ENCODE measurements at regions not wholly inside any gene's neighbourhood (a gene's known extent, or its start where the extent isn't known, plus 50 kb on each side); places are given as distances from the start of the nearest gene placed in this dataset.

DNA sequence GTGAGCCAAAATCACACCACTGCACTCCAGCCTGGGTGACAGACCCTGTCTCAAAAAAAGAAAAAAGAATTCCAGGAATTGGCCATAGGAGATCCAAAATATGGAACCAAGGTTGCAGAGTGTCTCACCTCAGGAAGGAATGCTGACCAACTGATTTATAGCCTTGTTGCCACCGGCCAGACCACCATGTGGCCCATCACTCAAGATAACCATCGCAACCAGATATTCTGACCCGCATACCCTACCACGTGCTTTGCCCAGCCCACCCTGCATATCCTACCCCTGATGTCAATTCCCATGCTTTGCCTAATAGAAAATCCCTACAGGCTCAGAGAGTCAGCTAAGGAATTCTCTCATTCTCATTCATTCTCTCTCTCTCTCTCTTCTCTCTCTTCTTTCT lies 95.1 kb upstream of the DOCK9 start:
- H3K27ac Mint-ChIP-seq: no peak overlapping the region
- TF ChIP-seq, protein P1, sequence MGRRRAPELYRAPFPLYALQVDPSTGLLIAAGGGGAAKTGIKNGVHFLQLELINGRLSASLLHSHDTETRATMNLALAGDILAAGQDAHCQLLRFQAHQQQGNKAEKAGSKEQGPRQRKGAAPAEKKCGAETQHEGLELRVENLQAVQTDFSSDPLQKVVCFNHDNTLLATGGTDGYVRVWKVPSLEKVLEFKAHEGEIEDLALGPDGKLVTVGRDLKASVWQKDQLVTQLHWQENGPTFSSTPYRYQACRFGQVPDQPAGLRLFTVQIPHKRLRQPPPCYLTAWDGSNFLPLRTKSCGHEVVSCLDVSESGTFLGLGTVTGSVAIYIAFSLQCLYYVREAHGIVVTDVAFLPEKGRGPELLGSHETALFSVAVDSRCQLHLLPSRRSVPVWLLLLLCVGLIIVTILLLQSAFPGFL (CRISPR knock-in tag; IDR thresholded peaks at IDR 0.05; ENCODE audit: borderline replicate concordance): no peak
- TF ChIP-seq GABPB1 (CRISPR knock-in tag; IDR thresholded peaks at IDR 0.05) (no peak), FOXP1 (CRISPR knock-in tag; IDR thresholded peaks at IDR 0.05; ENCODE audit: borderline replicate concordance) (no peak), TEAD4 (CRISPR knock-in tag; IDR thresholded peaks at IDR 0.05) (no peak), JUN (CRISPR knock-in tag; IDR thresholded peaks at IDR 0.05) (no peak), FOXK1 (CRISPR knock-in tag; IDR thresholded peaks at IDR 0.05) (no peak), FOXJ3 (CRISPR knock-in tag; IDR thresholded peaks at IDR 0.05; ENCODE audit: borderline replicate concordance) (no peak), JAZF1 (CRISPR knock-in tag; IDR thresholded peaks at IDR 0.05) (no peak), SOX15 (CRISPR knock-in tag; IDR thresholded peaks at IDR 0.05) (no peak), ZNF671 (CRISPR knock-in tag; IDR thresholded peaks at IDR 0.05) (no peak), CBFB (CRISPR knock-in tag; IDR thresholded peaks at IDR 0.05; ENCODE audit: low read depth) (no peak), HMGA2 (CRISPR knock-in tag; IDR thresholded peaks at IDR 0.05) (no peak)
- TF ChIP-seq, protein P2, sequence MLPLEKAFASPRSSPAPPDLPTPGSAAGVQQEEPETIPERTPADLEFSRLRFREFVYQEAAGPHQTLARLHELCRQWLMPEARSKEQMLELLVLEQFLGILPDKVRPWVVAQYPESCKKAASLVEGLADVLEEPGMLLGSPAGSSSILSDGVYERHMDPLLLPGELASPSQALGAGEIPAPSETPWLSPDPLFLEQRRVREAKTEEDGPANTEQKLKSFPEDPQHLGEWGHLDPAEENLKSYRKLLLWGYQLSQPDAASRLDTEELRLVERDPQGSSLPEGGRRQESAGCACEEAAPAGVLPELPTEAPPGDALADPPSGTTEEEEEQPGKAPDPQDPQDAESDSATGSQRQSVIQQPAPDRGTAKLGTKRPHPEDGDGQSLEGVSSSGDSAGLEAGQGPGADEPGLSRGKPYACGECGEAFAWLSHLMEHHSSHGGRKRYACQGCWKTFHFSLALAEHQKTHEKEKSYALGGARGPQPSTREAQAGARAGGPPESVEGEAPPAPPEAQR (CRISPR knock-in tag; IDR thresholded peaks at IDR 0.05): no peak
- TF ChIP-seq, protein P3, sequence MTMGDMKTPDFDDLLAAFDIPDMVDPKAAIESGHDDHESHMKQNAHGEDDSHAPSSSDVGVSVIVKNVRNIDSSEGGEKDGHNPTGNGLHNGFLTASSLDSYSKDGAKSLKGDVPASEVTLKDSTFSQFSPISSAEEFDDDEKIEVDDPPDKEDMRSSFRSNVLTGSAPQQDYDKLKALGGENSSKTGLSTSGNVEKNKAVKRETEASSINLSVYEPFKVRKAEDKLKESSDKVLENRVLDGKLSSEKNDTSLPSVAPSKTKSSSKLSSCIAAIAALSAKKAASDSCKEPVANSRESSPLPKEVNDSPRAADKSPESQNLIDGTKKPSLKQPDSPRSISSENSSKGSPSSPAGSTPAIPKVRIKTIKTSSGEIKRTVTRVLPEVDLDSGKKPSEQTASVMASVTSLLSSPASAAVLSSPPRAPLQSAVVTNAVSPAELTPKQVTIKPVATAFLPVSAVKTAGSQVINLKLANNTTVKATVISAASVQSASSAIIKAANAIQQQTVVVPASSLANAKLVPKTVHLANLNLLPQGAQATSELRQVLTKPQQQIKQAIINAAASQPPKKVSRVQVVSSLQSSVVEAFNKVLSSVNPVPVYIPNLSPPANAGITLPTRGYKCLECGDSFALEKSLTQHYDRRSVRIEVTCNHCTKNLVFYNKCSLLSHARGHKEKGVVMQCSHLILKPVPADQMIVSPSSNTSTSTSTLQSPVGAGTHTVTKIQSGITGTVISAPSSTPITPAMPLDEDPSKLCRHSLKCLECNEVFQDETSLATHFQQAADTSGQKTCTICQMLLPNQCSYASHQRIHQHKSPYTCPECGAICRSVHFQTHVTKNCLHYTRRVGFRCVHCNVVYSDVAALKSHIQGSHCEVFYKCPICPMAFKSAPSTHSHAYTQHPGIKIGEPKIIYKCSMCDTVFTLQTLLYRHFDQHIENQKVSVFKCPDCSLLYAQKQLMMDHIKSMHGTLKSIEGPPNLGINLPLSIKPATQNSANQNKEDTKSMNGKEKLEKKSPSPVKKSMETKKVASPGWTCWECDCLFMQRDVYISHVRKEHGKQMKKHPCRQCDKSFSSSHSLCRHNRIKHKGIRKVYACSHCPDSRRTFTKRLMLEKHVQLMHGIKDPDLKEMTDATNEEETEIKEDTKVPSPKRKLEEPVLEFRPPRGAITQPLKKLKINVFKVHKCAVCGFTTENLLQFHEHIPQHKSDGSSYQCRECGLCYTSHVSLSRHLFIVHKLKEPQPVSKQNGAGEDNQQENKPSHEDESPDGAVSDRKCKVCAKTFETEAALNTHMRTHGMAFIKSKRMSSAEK (CRISPR knock-in tag; IDR thresholded peaks at IDR 0.05; ENCODE audit: borderline replicate concordance): no peak
- TF ChIP-seq, protein P4, sequence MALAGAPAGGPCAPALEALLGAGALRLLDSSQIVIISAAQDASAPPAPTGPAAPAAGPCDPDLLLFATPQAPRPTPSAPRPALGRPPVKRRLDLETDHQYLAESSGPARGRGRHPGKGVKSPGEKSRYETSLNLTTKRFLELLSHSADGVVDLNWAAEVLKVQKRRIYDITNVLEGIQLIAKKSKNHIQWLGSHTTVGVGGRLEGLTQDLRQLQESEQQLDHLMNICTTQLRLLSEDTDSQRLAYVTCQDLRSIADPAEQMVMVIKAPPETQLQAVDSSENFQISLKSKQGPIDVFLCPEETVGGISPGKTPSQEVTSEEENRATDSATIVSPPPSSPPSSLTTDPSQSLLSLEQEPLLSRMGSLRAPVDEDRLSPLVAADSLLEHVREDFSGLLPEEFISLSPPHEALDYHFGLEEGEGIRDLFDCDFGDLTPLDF (CRISPR knock-in tag; IDR thresholded peaks at IDR 0.05): no peak
- TF ChIP-seq, protein P5, sequence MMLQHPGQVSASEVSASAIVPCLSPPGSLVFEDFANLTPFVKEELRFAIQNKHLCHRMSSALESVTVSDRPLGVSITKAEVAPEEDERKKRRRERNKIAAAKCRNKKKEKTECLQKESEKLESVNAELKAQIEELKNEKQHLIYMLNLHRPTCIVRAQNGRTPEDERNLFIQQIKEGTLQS (CRISPR knock-in tag; conservative IDR thresholded peaks at IDR 0.05): no peak
- TF ChIP-seq, protein P6, sequence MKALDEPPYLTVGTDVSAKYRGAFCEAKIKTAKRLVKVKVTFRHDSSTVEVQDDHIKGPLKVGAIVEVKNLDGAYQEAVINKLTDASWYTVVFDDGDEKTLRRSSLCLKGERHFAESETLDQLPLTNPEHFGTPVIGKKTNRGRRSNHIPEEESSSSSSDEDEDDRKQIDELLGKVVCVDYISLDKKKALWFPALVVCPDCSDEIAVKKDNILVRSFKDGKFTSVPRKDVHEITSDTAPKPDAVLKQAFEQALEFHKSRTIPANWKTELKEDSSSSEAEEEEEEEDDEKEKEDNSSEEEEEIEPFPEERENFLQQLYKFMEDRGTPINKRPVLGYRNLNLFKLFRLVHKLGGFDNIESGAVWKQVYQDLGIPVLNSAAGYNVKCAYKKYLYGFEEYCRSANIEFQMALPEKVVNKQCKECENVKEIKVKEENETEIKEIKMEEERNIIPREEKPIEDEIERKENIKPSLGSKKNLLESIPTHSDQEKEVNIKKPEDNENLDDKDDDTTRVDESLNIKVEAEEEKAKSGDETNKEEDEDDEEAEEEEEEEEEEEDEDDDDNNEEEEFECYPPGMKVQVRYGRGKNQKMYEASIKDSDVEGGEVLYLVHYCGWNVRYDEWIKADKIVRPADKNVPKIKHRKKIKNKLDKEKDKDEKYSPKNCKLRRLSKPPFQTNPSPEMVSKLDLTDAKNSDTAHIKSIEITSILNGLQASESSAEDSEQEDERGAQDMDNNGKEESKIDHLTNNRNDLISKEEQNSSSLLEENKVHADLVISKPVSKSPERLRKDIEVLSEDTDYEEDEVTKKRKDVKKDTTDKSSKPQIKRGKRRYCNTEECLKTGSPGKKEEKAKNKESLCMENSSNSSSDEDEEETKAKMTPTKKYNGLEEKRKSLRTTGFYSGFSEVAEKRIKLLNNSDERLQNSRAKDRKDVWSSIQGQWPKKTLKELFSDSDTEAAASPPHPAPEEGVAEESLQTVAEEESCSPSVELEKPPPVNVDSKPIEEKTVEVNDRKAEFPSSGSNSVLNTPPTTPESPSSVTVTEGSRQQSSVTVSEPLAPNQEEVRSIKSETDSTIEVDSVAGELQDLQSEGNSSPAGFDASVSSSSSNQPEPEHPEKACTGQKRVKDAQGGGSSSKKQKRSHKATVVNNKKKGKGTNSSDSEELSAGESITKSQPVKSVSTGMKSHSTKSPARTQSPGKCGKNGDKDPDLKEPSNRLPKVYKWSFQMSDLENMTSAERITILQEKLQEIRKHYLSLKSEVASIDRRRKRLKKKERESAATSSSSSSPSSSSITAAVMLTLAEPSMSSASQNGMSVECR (CRISPR knock-in tag; IDR thresholded peaks at IDR 0.05; ENCODE audit: borderline replicate concordance): no peak
- POLR2A ChIA-PET: no interaction called here
- H3K4me1 Mint-ChIP-seq: no peaks in the 10 kb centered on the region
- CTCF ChIA-PET: no interaction called here
- H3K36me3 Mint-ChIP-seq: no peaks in the 10 kb centered on the region
- no peaks in the 10 kb centered on the region for H3K27me3 Mint-ChIP-seq (ENCODE audit: low read depth)
- H3K9me3 Mint-ChIP-seq: no peaks in the 10 kb centered on the region
- no peak overlapping the region for H3K4me3 Mint-ChIP-seq
- DNase-seq (ENCODE audit: low spot score) (no peak), ATAC-seq (no peak)

All from WTC11 (cell line).